ENCODE measurements at regions not wholly inside any gene's neighbourhood (a gene's known extent, or its start where the extent isn't known, plus 50 kb on each side); places are given as distances from the start of the nearest gene placed in this dataset.

- no peaks in the 10 kb centered on the region for H3F3A ChIP-seq (ENCODE audit: insufficient read depth, low read depth)
- no peak overlapping the region for H3K27ac ChIP-seq
- no peaks in the 10 kb centered on the region for H3K36me3 ChIP-seq (ENCODE audit: low read depth)
- TF ChIP-seq EZH2 (IDR thresholded peaks at IDR 0.05; ENCODE audit: low read depth) (no peak), CTCF (conservative IDR thresholded peaks at IDR 0.05) (no peak)
- no peak overlapping the region for H3K4me3 ChIP-seq
- H2AFZ ChIP-seq, result no peak overlapping the region
- intact Hi-C loops (cut with micrococcal nuclease; ENCODE audit: unreplicated experiment), result no loop called here
- H3K27me3 ChIP-seq (ENCODE audit: insufficient read depth, low read depth), result no peaks in the 10 kb centered on the region
- DNase-seq, result no peak
- CTCF ChIA-PET, result no interaction called here
- no TSS peak for BruUV-seq (replicated peaks)
- POLR2A ChIA-PET (ENCODE audit: unreplicated experiment), result no interaction called here
- no peaks in the 10 kb centered on the region for H3K4me1 ChIP-seq (replicated peaks; ENCODE audit: insufficient read depth)
- H3K4me2 ChIP-seq, result no peak overlapping the region
- H3K9me3 ChIP-seq (ENCODE audit: insufficient read depth, low read depth), result no peaks in the 10 kb centered on the region
- H3K9me2 ChIP-seq (ENCODE audit: insufficient read depth), result no peaks in the 10 kb centered on the region
- H4K20me1 ChIP-seq (ENCODE audit: insufficient read depth), result no peaks in the 10 kb centered on the region
- H3K79me2 ChIP-seq (ENCODE audit: low read depth), result no peaks in the 10 kb centered on the region
These were observed 427.0 kb upstream of the CPEB2 start for GRCh38 chr4:14575289-14575688.

GRCh38 chr4:14575919-14576318 lies 426.4 kb upstream of the CPEB2 start:
- H2AFZ ChIP-seq, result no peak overlapping the region
- H4K20me1 ChIP-seq (ENCODE audit: insufficient read depth), result no peaks in the 10 kb centered on the region
- no peaks in the 10 kb centered on the region for H3F3A ChIP-seq (ENCODE audit: insufficient read depth, low read depth)
- no peaks in the 10 kb centered on the region for H3K27me3 ChIP-seq (ENCODE audit: insufficient read depth, low read depth)
- H3K79me2 ChIP-seq (ENCODE audit: low read depth), result no peaks in the 10 kb centered on the region
- H3K27ac ChIP-seq, result no peak overlapping the region
- ChIA-PET CTCF (no interaction called here), POLR2A (ENCODE audit: unreplicated experiment) (no interaction called here)
- no peaks in the 10 kb centered on the region for H3K9me3 ChIP-seq (ENCODE audit: insufficient read depth, low read depth)
- intact Hi-C loops (cut with micrococcal nuclease; ENCODE audit: unreplicated experiment), result no loop called here
- no peak overlapping the region for H3K4me3 ChIP-seq
- TF ChIP-seq EZH2 (IDR thresholded peaks at IDR 0.05; ENCODE audit: low read depth) (no peak), CTCF (conservative IDR thresholded peaks at IDR 0.05) (no peak)
- no peak overlapping the region for H3K4me2 ChIP-seq
- no peaks in the 10 kb centered on the region for H3K9me2 ChIP-seq (ENCODE audit: insufficient read depth)
- DNase-seq, result no peak
- no peaks in the 10 kb centered on the region for H3K36me3 ChIP-seq (ENCODE audit: low read depth)
- H3K4me1 ChIP-seq (replicated peaks; ENCODE audit: insufficient read depth), result no peaks in the 10 kb centered on the region
- no TSS peak for BruUV-seq (replicated peaks)

GRCh38 chr4:14580061-14580460 lies 422.2 kb upstream of the CPEB2 start:
- H3K9me3 ChIP-seq (ENCODE audit: insufficient read depth, low read depth), result no peaks in the 10 kb centered on the region
- H3K27me3 ChIP-seq (ENCODE audit: insufficient read depth, low read depth), result no peaks in the 10 kb centered on the region
- ChIA-PET CTCF (no interaction called here), POLR2A (ENCODE audit: unreplicated experiment) (no interaction called here)
- no peak overlapping the region for H3K4me3 ChIP-seq
- BruUV-seq (replicated peaks), result no TSS peak
- no peak overlapping the region for H3K27ac ChIP-seq
- H2AFZ ChIP-seq, result no peak overlapping the region
- no peak for DNase-seq
- no peak for TF ChIP-seq EZH2 (IDR thresholded peaks at IDR 0.05; ENCODE audit: low read depth)
- TF ChIP-seq CTCF (conservative IDR thresholded peaks at IDR 0.05), result no peak
- H3K4me1 ChIP-seq (replicated peaks; ENCODE audit: insufficient read depth), result peaks cover 15% of the 10 kb centered on the region; the same call in 1 of the 2 replicates
- intact Hi-C loops (cut with micrococcal nuclease; ENCODE audit: unreplicated experiment), result loop anchor here (10.0 kb wide), 1 partner anchor 135 kb away; no protein-coding TSS in a partner anchor
- no peaks in the 10 kb centered on the region for H3K36me3 ChIP-seq (ENCODE audit: low read depth)
- no peaks in the 10 kb centered on the region for H4K20me1 ChIP-seq (ENCODE audit: insufficient read depth)
- no peak overlapping the region for H3K4me2 ChIP-seq
- no peaks in the 10 kb centered on the region for H3K9me2 ChIP-seq (ENCODE audit: insufficient read depth)
- H3K79me2 ChIP-seq (ENCODE audit: low read depth), result no peaks in the 10 kb centered on the region
- peaks cover 16% of the 10 kb centered on the region; the same call in 1 of the 2 replicates for H3F3A ChIP-seq (ENCODE audit: insufficient read depth, low read depth)
